HCT116 (cell line): ENCODE measurements at regions not wholly inside any gene's neighbourhood (a gene's known extent, or its start where the extent isn't known, plus 50 kb on each side); places are given as distances from the start of the nearest gene placed in this dataset.

Source experiments
- CEBPB ChIP-seq: IDR thresholded peaks from 2 replicates; pipeline ENCODE4 v1.6.1; 2012; ENCODE audit warnings: low read depth
- EZH2 ChIP-seq: fragments of 200-600 bp; sonication (generic); IDR thresholded peaks from 2 replicates; pipeline ENCODE4 v1.6.1; 2017; ENCODE audit warnings: antibody characterized with exemption, mixed run types
- EZH2phosphoT487 ChIP-seq: fragments of 200-600 bp; IDR thresholded peaks from 2 replicates; pipeline ENCODE4 v1.6.1; 2018; ENCODE audit warnings: antibody characterized with exemption, borderline replicate concordance
- POLR2A ChIP-seq: IDR thresholded peaks from 2 replicates; pipeline ENCODE4 v1.7.0; 2011; ENCODE audit warnings: borderline replicate concordance; ENCODE audit not compliant: insufficient read depth, insufficient read length; ENCODE audit errors: extremely low read depth
- TF ChIP-seq, protein P1 (sequence below), 3 experiments: fragments of 200-600 bp in 1 of 3; sonication (generic) in 1 of 3; IDR thresholded peaks in 2 of 3; conservative IDR thresholded peaks in 1 of 3; 2 replicates each; pipeline ENCODE4 v1.5.1; 2012 to 2017; ENCODE audit warnings: low read depth in 2 of 3, low read length in 2 of 3, antibody characterized with exemption in 1 of 3, borderline replicate concordance in 1 of 3, control low read depth in 1 of 3, mild to moderate bottlenecking in 1 of 3, mixed read lengths in 1 of 3, mixed run types in 1 of 3, moderate library complexity in 1 of 3; ENCODE audit not compliant: insufficient read depth in 1 of 3

DNA sequence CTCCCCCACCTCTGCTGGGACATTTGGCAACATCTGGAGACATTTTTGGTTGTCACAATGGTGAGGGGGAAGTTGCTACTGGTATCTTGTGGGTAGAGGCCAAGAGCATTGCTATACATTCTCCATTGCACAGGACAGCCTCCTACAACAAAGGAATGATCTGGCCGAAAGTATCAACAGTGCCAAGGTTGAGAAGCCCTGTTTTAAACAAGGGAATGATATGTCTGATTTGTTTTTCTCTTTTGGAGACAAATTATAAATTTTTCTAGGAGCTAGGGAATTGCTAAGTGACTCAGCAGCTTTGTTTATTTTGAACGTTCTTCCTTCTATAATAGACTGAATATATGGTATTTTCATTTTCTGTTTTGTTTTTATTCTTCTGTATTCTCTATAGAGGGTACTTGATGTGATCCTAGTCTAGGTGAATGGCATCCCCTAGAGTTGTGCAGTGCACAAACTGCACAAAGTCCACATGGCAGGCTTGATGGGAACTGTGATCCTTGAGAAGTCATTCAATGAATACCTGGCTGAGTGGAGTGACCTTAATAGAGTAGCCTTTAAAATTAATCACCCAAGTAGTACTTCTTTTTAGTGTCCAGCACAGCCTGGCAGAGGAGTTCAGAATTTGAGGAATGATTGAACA lies 288.6 kb upstream of the USP24 start:
- no peak for TF ChIP-seq POLR2A
- no peak for TF ChIP-seq CEBPB
- no peak for TF ChIP-seq EZH2
- TF ChIP-seq, protein P1, sequence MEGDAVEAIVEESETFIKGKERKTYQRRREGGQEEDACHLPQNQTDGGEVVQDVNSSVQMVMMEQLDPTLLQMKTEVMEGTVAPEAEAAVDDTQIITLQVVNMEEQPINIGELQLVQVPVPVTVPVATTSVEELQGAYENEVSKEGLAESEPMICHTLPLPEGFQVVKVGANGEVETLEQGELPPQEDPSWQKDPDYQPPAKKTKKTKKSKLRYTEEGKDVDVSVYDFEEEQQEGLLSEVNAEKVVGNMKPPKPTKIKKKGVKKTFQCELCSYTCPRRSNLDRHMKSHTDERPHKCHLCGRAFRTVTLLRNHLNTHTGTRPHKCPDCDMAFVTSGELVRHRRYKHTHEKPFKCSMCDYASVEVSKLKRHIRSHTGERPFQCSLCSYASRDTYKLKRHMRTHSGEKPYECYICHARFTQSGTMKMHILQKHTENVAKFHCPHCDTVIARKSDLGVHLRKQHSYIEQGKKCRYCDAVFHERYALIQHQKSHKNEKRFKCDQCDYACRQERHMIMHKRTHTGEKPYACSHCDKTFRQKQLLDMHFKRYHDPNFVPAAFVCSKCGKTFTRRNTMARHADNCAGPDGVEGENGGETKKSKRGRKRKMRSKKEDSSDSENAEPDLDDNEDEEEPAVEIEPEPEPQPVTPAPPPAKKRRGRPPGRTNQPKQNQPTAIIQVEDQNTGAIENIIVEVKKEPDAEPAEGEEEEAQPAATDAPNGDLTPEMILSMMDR (IDR thresholded peaks at IDR 0.05 in 2 of 3, conservative IDR thresholded peaks at IDR 0.05 in 1 of 3; ENCODE audit: borderline replicate concordance in 1 of 3, insufficient read depth in 1 of 3, low read depth in 2 of 3, low read length in 2 of 3): no peak
- TF ChIP-seq EZH2phosphoT487: no peak
